ENCODE measurements at regions not wholly inside any gene's neighbourhood (a gene's known extent, or its start where the extent isn't known, plus 50 kb on each side); places are given as distances from the start of the nearest gene placed in this dataset.
"Not testable (repeated sequence)": the region's sequence is repeated elsewhere in the genome, so short reads cannot be mapped to it uniquely, and the experiment has no call there.

DNA sequence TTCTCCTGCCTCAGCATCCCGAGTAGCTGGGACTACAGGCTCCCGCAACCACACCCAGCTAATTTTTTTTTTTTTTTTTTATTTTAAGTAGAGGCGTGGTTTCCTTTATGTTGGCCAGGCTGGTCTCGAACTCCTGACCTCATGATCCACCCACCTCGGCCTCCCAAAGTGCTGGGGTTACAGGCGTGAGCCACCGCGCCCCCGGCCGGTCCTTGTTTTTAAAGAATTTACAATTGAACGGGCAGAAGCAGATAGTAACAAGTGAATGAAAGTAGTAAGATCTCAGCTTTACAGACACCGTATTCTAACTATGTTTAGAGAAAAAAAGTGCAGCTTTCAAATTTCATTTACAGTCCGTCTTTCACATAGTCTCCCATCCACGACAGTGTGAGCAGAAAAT, 112.5 kb upstream of the VWC2 start:
- Histone ChIP-seq H3K79me2 (no peaks in the 10 kb centered on the region), H2AFZ (no peak overlapping the region), H3K4me3 (ENCODE audit: low read depth, low read length) (no peak overlapping the region), H3K27me3 (ENCODE audit: control insufficient read depth, insufficient read depth, low read length) (no peaks in the 10 kb centered on the region), H3K9me3 (ENCODE audit: control insufficient read depth, low read length) (no peaks in the 10 kb centered on the region), H3K4me1 (no peaks in the 10 kb centered on the region), H3K4me2 (ENCODE audit: low read length) (no peak overlapping the region), H3K9ac (no peak overlapping the region), H3K27ac (no peak overlapping the region), H3K36me3 (ENCODE audit: control insufficient read depth, insufficient read depth, low read length) (no peaks in the 10 kb centered on the region)
- TF ChIP-seq, protein P1, sequence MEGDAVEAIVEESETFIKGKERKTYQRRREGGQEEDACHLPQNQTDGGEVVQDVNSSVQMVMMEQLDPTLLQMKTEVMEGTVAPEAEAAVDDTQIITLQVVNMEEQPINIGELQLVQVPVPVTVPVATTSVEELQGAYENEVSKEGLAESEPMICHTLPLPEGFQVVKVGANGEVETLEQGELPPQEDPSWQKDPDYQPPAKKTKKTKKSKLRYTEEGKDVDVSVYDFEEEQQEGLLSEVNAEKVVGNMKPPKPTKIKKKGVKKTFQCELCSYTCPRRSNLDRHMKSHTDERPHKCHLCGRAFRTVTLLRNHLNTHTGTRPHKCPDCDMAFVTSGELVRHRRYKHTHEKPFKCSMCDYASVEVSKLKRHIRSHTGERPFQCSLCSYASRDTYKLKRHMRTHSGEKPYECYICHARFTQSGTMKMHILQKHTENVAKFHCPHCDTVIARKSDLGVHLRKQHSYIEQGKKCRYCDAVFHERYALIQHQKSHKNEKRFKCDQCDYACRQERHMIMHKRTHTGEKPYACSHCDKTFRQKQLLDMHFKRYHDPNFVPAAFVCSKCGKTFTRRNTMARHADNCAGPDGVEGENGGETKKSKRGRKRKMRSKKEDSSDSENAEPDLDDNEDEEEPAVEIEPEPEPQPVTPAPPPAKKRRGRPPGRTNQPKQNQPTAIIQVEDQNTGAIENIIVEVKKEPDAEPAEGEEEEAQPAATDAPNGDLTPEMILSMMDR (IDR thresholded peaks at IDR 0.05): no peak

DNA sequence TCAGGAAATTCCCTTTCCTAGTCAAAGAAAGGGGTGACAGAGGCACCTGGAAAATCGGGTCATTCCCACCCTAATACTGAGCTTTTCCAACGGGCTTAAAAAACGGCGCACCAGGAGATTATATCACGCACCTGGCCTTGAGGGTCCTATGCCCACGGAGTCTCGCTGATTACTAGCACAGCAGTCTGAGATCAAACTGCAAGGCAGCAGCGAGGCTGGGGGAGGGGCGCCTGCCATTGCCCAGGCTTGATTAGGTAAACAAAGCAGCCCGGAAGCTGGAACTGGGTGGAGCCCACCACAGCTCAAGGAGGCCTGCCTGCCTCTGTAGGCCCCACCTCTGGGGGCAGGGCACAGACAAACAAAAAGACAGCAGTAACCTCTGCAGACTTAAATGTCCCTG, 107.5 kb upstream of the VWC2 start:
- not testable (repeated sequence) for H3K79me2 ChIP-seq; H3K27ac ChIP-seq; H3K9ac ChIP-seq; H3K27me3 ChIP-seq (ENCODE audit: control insufficient read depth, insufficient read depth, low read length); H3K36me3 ChIP-seq (ENCODE audit: control insufficient read depth, insufficient read depth, low read length); H3K4me3 ChIP-seq (ENCODE audit: low read depth, low read length); H3K4me1 ChIP-seq; H3K9me3 ChIP-seq (ENCODE audit: control insufficient read depth, low read length); H2AFZ ChIP-seq; H3K4me2 ChIP-seq (ENCODE audit: low read length)

DNA sequence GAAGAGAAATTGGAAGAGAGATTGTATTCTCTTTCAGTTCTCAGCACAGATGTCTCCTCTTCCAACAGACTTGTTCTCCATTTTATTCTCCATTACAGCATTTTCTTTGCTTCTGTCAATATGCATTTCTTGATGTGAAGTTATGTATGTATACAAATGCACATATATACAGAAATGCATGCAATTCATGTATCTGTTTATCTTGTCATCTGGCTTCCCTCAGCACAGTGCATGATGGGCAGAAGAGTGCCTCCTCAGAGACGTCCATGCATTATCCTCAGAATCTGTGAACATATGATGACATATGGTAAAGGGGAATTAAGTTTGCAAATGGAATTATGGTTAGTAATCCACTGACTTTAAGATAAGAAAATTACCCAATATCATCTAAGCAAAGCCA, 106.7 kb upstream of the VWC2 start:
- Histone ChIP-seq H3K27ac (no peak overlapping the region), H3K9me3 (ENCODE audit: control insufficient read depth, low read length) (no peaks in the 10 kb centered on the region), H2AFZ (no peak overlapping the region), H3K9ac (no peak overlapping the region), H3K4me2 (ENCODE audit: low read length) (no peak overlapping the region), H3K4me3 (ENCODE audit: low read depth, low read length) (no peak overlapping the region), H3K36me3 (ENCODE audit: control insufficient read depth, insufficient read depth, low read length) (no peaks in the 10 kb centered on the region), H3K27me3 (ENCODE audit: control insufficient read depth, insufficient read depth, low read length) (no peaks in the 10 kb centered on the region), H3K4me1 (no peaks in the 10 kb centered on the region), H3K79me2 (no peaks in the 10 kb centered on the region)
- TF ChIP-seq, protein P1 (IDR thresholded peaks at IDR 0.05): no peak

DNA sequence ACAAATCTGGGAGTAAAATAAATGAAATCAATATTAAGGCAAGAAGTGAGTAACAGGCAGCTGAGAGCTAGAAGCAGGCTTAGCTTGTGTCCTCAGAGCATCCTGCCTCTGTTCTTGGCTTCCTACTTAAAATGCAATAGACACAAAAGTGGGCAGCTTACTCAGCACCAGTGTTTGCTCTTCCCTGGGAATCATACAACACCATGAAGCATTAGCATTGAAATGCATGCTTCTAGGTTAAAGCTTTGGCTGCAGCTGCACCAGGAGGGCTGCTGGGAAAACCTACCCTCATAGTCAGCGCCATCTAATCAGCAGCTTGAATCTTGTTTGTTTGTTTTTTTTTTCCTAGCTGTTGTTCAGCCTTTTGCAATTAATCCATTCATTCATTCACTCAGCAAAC, 104.2 kb upstream of the VWC2 start:
- no peak overlapping the region for H3K27ac ChIP-seq
- no peaks in the 10 kb centered on the region for H3K79me2 ChIP-seq
- no peak overlapping the region for H3K4me2 ChIP-seq (ENCODE audit: low read length)
- no peaks in the 10 kb centered on the region for H3K27me3 ChIP-seq (ENCODE audit: control insufficient read depth, insufficient read depth, low read length)
- TF ChIP-seq, protein P1 (IDR thresholded peaks at IDR 0.05): no peak
- H3K9me3 ChIP-seq (ENCODE audit: control insufficient read depth, low read length): no peaks in the 10 kb centered on the region
- H3K9ac ChIP-seq: no peak overlapping the region
- H3K4me1 ChIP-seq: no peaks in the 10 kb centered on the region
- H2AFZ ChIP-seq: no peak overlapping the region
- no peak overlapping the region for H3K4me3 ChIP-seq (ENCODE audit: low read depth, low read length)
- no peaks in the 10 kb centered on the region for H3K36me3 ChIP-seq (ENCODE audit: control insufficient read depth, insufficient read depth, low read length)

DNA sequence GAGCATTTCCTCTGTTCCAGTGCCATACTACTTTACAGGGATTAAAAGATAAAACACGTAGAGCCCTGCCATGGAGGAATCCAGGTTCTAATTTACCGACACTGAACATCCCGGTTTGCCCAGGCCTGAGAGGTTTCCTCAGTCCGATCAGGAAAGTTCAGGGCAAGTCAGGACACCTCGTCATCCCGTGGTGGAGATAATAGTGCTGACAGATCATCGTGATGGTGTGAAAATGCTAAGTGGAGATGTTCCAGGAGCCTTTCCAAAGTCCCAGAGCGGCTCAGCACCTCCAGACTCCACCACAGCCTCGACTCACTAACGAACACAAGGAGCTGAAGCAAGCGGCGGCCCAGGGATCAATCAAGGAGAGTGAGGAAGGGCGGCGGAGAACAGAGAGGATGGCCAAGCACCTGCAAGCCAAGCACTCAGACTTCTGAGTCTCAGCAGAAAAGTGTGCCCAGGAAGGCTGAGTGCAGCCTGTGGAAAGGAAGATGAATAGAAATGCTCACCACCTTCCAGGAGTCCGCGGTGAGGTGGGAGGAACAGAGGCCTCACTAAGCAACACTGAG, 103.7 kb upstream of the VWC2 start:
- H2AFZ ChIP-seq: no peak overlapping the region
- H3K4me2 ChIP-seq (ENCODE audit: low read length): no peak overlapping the region
- no peak overlapping the region for H3K27ac ChIP-seq
- TF ChIP-seq, protein P1 (IDR thresholded peaks at IDR 0.05): no peak
- no peaks in the 10 kb centered on the region for H3K9me3 ChIP-seq (ENCODE audit: control insufficient read depth, low read length)
- H3K4me1 ChIP-seq: no peaks in the 10 kb centered on the region
- H3K4me3 ChIP-seq (ENCODE audit: low read depth, low read length): no peak overlapping the region
- H3K9ac ChIP-seq: no peak overlapping the region
- H3K27me3 ChIP-seq (ENCODE audit: control insufficient read depth, insufficient read depth, low read length): no peaks in the 10 kb centered on the region
- no peaks in the 10 kb centered on the region for H3K36me3 ChIP-seq (ENCODE audit: control insufficient read depth, insufficient read depth, low read length)
- no peaks in the 10 kb centered on the region for H3K79me2 ChIP-seq
